ENCODE measurements at regions not wholly inside any gene's neighbourhood (a gene's known extent, or its start where the extent isn't known, plus 50 kb on each side); places are given as distances from the start of the nearest gene placed in this dataset.
"Not testable (repeated sequence)": the region's sequence is repeated elsewhere in the genome, so short reads cannot be mapped to it uniquely, and the experiment has no call there.

DNA sequence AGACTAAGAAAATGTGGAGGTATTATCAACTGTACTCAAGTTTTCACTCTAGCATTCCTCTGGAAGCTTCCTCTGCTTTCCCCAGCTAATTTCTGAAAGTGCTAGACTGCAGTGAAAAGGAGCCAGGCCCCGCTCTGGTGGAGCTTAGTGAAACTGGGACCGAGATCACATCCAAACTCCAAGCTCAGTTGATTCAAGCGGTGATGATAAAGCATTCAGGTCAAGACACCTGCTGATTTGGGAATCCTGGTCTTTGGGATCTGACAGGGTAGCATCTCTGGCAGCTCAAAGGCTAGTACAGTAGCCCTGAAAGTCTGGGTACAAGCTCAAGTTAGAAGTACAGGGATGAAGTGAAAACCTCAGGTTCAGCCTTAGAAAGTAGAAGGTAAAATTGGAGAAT, 120.2 kb upstream of the CRIM1 start:
- DNase-seq (ENCODE audit: low spot score), result no peak

DNA sequence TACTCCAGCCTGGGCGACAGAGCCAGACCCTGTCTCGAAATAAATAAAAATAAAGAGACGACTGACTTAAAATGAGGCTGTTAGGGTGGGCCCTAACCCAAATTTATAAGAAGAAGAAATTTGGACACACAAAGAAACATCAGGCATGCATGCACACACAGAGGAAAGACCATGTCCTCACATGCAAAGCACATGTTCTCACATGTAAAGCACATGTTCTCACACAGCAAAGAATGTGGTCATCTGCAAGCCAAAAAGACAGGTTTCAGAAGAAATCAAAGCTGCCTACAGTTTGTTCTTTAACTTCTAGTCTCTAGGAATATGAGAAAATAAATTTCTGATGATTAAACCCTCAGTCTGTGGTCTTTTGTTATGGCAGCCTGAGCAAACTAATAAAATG, 132.3 kb upstream of the CRIM1 start:
- DNase-seq (ENCODE audit: low spot score), result no peak

DNA sequence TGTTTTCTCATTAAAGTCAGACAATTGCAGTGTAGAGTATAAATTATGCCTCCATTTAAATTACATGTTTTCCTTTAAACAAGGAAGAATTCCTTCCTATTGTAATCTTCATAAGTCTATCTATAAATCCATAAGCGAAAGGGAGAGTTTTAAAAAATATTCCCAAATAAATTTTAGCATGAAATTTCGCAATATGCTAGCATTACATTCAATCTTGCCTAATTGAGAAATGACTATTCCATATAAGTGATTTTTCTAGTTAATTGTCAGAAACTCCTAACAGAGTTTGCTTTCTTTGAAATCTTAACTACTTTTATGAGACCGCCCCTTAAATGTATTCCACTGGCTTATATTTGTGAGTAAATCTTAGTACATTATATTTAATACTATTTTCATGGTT, 133.1 kb upstream of the CRIM1 start:
- no peak for DNase-seq (ENCODE audit: low spot score)

DNA sequence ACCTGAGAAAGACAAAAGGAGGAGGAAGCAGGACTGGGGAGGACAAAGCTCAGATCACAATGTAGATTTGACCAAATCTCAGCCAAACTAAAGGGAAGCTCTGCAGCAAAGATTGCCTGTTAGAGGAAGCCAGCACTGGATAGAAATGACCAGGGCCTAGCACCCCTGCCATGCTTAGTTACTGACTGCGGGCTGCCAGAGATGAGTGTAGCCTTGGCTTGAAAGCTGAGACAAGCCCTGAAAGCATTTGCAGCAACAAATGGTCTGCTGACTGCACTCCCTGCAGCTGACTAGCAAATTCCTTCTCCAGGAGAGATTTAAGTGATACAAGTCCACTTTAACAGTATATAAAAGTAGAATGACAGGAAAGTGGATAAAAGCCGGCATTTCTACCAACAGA, 140.9 kb upstream of the CRIM1 start:
- no peak for DNase-seq (ENCODE audit: low spot score)

DNA sequence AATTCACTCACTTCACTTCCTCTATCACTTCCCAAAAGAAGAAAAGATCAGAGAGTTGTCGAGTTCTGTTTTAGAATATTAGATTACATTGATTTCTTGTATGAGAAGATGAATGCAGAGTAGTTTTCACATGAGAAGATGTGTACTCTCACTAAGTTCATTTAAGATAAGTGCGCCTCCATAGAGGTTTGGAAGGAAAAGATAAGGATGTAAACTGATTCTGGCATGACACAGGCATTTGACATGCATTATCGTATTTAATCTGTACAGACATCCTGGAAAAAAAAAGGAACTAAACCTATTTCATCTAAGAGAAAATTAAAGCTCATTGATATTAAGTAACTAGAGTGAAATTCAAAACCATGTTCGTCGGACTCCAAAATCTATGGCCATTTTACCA, 152.2 kb upstream of the CRIM1 start:
- no peak for DNase-seq (ENCODE audit: low spot score)

DNA sequence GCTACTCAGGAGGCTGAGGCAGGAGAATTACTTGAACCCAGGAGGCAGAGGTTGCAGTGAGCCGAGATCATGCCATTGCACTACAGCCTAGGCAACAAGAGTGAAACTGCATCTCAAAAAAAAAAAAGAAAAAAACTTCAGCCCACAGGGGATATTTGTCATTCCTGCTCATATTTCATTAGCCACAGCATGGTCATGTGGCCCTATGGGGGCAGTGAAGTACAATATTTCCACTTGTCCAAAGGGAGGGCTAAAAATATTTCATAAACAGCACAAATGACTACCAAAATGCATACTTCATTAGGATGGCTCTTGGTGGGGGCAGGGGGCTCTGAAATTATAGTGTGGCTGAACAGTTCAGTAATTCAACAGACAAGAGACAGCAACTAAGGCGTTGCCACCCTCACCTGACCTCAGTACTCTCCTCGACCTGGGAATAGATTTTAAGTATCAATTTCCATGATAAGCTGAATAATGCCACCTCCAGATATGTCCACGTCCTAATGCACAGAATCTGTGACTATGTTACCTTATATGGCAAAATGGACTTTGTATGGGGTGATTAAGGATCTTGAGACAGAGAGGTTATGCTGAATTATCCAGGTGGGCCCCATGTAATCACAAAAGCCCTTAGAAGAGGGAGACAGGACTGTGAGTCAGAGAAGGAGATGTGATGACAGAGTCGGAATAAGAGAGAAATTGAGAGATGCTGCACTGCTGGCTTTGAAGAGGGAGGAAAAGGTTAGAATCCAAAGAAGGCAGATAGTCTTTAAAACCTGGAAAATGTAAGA, 158.2 kb upstream of the CRIM1 start:
- no peak for DNase-seq (ENCODE audit: low spot score)

DNA sequence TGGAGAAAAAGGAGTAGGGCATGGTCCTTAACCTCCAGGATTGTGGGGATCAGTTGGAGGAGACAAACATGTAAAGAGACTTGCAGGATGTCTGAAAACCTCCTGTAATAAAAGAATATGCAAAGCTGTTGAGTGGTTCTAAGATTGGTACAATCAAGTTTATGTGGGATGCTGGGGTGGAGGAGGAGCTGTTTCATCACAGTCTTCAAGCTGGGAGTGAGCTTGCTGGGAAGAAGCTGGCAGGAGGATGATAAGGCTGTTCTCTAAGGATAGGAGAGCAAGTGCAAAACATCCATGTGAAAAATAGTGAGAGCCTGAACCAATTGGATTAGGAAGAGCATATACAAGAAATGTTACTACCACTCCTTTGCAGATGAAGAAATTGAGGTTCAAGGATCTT, 161.9 kb upstream of the CRIM1 start:
- no peak for DNase-seq (ENCODE audit: low spot score)

DNA sequence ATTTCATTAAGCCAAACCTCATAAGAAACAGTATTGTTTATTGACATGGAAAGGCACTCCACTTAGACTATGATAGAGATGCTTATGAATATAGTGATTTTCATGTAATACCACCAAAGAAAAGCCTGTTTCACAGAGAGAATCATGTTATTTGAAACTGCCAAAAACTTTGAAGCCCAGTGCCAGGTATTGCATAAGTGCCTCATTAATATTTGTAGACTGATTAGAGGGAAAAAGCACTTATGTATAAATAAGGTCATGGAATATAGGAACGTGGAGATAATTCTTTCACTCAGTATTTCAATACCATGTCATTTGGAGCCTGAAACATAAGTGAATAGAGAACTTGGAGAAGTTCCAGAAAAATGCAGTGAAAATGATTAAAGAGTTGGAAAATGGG, 162.6 kb upstream of the CRIM1 start:
- DNase-seq (ENCODE audit: low spot score), result no peak

DNA sequence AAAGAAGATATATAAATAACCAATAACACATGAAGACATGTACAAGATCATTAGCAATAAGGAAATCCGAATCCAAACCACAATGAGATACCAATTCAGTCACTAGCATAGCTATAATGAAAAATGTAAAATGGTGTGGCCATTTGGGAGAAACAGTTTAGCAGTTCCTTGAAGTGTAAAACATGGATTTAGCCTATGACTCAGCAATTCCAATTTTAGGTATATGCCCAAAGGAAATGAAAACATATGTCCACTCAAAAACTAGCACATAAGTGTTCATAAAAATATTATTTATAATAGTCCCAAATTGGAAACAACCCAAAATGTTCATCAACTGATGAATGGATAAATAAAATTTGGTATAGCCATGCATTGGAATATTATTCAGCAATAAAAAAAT, 165.5 kb upstream of the CRIM1 start:
- no peak for DNase-seq (ENCODE audit: low spot score)

DNA sequence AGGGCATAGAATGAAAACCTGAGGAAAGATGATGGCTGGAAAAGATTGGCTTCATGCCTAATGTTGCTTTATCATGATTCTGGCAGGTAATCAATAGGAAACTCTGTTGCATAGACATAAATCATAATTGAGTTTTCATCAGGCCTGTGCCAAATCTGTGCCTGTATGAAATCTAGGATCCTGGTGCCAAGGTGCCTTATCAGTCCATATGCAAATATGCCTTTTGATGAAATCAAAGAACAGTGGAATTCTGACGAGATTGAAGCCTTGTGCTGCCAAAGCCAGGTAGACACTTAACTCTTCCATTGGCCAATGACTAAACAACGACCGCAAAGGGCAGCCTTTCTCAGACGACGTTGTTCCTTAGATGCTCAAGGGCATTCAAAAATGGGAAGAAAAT, 170.0 kb upstream of the CRIM1 start:
- DNase-seq (ENCODE audit: low spot score), result no peak

DNA sequence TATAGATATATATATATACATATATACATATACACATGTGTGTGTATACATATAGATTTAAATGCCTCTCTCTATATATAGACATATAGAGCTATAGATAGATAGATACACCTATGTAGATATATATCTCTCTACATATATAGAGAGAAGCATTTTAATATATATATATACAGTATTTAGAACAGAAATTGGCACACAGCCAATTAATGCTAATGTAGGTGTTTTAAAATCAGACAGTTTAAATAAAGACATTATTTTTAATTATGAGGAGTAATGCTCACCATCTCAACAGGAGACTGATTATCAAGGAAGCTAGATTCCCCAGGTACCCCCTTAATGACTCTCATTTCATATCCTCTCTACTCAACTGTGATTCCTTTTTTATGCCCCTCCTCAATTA, 170.7 kb upstream of the CRIM1 start:
- DNase-seq (ENCODE audit: low spot score), result peak; percentile 5

DNA sequence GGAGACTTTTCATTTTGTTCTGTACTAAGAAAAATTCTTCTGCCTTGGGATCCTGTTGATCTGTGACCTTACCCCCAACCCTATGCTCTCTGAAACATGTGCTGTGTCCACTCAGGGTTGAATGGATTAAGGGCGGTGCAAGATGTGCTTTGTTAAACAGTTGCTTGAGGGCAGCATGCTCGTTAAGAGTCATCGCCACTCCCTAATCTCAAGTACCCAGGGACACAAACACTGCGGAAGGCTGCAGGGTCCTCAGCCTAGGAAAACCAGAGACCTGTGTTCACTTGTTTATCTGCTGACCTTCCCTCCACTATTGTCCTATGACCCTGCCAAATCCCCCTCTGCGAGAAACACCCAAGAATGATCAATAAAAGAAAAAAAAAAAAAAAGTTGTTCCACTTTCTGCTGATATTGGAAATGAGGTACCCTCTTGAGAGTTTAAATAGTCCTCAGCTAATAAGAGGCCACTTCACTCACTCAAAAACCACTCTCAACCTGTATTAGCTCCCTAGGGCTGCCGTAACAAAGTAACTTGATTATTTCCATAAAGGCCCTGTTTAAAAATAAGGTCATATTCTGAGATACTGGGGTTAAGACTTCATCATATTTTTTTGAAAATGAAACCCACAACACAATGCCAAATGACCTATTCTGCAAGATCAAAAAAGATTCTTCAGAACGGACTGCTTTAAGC, 174.6 kb upstream of the CRIM1 start:
- DNase-seq (ENCODE audit: low spot score), result not testable (repeated sequence)

DNA sequence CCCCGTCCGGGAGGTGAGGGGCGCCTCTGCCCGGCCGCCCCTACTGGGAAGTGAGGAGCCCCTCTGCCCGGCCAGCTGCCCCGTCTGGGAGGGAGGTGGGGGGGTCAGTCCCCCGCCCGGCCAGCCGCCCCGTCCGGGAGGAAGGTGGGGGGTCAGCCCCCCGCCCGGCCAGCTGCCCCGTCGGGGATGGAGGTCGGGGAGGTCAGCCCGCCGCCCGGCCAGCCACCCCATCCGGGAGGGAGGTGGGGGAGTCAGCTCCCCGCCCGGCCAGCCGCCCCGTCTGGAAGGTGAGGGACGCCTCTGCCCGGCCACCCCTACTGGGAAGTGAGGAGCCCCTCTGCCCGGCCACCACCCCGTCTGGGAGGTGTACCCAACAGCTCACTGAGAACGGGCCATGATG, 175.3 kb upstream of the CRIM1 start:
- not testable (repeated sequence) for DNase-seq (ENCODE audit: low spot score)

DNA sequence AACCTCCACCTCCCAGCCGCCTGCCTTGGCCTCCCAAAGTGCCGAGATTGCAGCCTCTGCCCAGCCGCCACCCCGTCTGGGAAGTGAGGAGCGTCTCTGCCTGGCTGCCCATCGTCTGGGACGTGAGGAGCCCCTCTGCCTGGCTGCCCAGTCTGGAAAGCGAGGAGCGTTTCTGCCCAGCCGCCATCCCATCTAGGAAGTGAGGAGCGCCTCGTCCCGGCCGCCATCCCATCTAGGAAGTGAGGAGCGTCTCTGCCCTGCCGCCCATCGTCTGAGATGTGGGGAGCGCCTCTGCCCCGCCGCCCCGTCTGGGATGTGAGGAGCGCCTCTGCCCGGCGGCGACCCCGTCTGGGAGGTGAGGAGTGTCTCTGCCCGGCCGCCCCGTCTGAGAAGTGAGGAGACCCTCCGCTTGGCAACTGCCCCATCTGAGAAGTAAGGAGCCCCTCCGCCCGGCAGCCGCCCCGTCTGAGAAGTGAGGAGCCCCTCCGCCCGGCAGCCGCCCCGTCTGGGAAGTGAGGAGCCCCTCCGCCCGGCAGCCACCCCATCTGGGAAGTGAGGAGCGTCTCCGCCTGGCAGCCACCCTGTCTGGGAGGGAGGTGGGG, 175.8 kb upstream of the CRIM1 start:
- DNase-seq (ENCODE audit: low spot score), result not testable (repeated sequence)

DNA sequence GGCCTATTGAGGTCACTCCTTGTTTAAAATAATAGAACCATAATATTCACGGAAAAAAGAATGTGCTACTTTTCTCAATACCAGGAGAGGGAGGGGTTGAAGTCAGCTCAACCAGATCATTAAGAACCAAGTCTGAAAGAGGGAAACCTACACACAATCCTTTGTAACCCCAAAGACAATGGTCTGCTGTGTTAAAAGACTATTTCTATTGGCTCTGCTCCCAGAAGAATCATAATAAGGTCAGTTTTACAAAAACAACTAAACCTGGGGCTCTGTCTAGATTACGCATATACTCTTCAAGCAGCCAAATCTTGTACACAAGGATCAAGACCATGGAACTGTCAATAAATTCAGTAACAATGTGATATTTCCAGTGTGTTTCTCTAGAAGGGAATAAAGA, 177.2 kb upstream of the CRIM1 start:
- DNase-seq (ENCODE audit: low spot score), result no peak

DNA sequence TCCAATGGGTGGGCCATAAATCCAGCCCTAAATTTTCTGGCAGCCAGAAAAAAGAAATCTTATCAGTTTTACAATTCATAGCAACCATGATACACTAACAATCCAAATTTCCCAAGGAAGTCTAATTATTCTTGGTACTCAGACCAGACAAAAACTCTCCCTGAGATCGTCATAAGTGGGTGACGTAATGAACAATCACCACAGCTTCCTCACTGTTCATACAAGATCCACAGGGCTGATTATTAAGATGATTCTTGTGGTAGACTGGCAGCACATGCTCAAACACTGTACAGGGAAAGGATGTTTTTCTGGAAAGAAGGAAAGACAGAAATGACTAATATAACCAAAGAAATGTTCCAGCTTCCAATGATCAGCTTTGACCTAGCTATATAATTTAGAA, 178.3 kb upstream of the CRIM1 start:
- DNase-seq (ENCODE audit: low spot score), result no peak

DNA sequence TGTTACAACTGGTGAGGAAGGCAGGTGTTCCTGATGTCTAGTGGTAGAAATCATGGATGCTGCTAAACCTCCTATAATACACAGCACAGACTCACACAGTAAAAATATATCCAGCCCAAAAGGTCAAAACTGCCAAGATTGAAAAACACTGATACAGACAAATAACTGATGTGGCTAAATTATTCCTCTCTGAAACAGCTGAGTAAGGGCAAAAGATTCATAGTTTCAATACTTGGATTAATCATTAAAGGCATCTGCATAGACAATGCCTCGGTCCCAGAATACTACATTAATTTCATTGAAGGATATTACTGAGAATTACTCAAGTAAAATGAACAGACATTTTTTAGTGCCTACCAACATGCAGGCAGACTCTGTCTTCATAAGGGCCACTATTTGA, 180.7 kb upstream of the CRIM1 start:
- no peak for DNase-seq (ENCODE audit: low spot score)

DNA sequence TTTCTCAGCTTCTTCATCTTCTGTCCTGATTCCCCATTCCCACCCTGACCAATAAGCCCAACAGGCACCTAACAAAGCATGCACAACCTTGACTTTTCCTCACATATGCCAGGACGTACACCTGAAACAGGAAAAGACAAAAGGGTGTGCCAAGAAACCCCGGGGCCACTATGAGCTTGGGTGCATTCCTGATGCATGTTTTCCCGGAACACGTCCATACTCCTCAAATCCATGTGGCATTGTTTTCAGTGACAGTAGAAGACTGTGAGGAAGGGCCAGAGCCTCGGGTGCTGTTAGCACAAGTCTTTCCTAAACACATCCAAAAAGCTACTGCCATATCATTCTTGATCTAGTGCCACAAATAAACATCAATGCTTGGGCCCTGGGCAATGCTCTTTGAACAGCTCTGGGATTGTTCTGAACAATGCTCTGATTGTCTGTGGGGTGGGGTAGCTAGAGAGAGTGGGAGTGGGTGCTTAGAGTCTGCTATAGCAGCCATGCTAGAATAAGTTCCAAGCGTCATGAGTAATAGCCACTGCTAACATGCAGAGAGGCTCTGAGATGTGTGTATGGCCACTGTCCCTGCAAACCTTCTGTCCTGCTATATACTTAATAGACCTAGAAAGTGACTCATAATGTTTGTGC, 181.7 kb upstream of the CRIM1 start:
- no peak for DNase-seq (ENCODE audit: low spot score)

DNA sequence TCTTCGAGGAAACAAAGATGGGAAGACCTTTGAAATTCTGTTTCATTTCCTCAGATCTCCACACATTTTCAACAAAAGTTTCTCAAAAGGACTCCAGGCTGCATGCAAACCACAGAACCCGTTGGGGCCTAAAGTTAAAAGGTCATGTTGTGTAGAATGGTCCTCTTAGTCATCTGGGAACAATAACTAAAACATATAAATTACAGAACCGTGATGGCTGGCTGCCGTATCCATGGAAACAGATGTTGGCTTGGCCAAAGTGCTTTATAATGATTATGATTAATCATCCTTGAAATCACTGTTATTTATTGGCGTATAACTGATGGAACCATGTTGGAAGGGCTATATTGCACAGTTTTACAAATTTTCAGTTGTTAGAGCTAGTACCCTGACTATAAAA, 182.8 kb upstream of the CRIM1 start:
- no peak for DNase-seq (ENCODE audit: low spot score)

DNA sequence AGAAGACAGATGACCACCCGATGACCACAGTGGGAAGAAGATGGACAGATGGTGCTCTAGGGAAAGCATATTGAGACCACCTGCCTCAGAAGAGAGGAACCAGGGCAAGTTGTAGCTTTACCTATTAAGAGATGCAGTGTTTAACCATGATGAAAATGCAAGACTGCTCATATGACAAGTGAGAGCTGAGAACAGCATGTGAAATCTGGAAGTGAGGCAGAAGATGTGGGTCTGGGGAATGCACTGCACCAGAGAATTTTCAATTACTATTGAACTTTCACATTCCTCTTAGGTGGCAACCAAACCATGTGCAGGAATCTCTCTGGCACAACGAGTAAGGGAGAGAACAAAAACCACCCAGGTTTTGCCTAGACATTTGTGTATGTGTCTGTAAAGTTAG, 184.8 kb upstream of the CRIM1 start:
- DNase-seq (ENCODE audit: low spot score), result no peak

DNA sequence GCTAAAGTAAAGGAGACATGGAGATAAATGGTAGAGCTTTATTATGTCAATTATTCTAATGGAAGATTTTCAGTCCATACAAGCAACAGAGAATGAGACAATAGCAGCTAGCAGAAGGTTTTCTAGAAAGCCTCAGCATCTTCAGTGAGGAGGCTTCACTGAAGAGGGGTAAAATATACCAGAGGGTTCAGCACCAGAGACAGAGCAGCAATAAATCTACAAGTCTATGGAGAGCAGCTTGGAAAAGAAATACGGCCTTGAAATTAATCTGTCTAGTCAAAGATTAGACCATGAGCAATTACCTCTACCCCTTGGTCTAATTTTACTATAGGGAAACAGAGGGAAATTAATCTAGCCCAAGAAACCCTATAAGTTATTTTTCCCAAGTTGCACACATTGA, 185.7 kb upstream of the CRIM1 start:
- DNase-seq (ENCODE audit: low spot score), result no peak

DNA sequence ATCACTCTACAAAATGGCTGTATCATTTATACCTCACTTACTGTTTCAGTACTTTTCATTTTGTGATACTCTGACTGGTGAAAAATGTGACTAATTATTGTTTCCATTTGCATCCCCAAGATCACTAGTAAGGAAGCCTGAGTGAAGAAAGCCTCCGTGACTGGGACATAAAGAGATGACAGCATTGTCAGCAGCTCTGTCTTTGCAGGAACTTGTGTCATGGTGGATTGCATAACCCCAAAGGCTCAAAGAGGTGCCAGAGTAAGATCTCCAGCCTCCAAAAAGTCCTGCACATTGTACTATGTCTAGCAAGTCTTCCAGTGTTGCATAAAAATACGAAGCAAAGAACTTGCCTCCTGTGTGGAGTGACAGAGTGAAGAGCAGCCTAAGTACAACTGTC, 187.5 kb upstream of the CRIM1 start:
- DNase-seq (ENCODE audit: low spot score), result no peak

DNA sequence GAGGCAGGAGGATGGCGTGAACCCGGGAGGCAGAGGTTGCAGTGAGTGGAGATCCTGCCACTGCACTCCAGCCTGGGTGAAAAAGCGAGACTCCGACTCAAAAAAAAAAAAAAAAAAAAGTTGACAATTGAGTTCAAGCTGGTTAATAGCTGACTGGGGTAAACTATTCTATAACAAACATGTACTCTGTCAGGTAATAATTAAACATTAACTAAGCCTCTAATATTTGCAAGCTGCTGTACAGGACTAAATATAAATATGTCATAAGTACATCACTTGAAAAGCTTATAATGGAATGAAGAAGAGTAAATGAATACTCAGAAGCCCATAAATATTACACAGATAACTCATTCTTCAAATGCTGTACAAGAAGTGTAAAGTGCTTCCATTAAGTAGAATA, 190.4 kb upstream of the CRIM1 start:
- DNase-seq (ENCODE audit: low spot score), result no peak
